ENCODE measurements at regions not wholly inside any gene's neighbourhood (a gene's known extent, or its start where the extent isn't known, plus 50 kb on each side); places are given as distances from the start of the nearest gene placed in this dataset.

DNA sequence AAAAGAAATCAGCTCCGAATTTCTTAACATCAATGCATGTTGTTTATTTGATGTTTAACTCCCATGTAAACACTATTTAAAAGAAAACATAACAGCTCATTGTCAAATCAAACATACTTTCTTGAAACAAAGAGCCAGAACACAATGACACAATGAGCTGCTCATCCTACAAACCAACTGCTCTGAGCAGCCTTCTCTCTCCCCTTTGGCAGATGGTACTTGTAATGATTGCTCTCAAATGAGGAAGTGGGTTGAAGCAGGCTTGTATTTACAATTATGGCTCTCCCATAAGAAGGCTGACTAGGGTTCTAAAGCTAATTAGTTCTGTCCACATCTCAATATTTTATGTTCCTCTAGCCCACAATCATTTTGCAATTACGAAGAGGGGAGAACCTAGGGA, 637.8 kb upstream of the ADGRL3 start:
- TF ChIP-seq, protein P1, sequence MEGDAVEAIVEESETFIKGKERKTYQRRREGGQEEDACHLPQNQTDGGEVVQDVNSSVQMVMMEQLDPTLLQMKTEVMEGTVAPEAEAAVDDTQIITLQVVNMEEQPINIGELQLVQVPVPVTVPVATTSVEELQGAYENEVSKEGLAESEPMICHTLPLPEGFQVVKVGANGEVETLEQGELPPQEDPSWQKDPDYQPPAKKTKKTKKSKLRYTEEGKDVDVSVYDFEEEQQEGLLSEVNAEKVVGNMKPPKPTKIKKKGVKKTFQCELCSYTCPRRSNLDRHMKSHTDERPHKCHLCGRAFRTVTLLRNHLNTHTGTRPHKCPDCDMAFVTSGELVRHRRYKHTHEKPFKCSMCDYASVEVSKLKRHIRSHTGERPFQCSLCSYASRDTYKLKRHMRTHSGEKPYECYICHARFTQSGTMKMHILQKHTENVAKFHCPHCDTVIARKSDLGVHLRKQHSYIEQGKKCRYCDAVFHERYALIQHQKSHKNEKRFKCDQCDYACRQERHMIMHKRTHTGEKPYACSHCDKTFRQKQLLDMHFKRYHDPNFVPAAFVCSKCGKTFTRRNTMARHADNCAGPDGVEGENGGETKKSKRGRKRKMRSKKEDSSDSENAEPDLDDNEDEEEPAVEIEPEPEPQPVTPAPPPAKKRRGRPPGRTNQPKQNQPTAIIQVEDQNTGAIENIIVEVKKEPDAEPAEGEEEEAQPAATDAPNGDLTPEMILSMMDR (IDR thresholded peaks at IDR 0.05) = no peak
- TF ChIP-seq POLR2A (IDR thresholded peaks at IDR 0.05) = no peak

Data from Peyer's patch (tissue), 4 donors.